ENCODE measurements at regions not wholly inside any gene's neighbourhood (a gene's known extent, or its start where the extent isn't known, plus 50 kb on each side); places are given as distances from the start of the nearest gene placed in this dataset.

- Histone ChIP-seq H3K4me2 (no peak overlapping the region), H2AFZ (ENCODE audit: low read depth) (no peak overlapping the region), H3K27ac (no peak overlapping the region), H3K79me2 (ENCODE audit: insufficient read depth, low read depth) (no peaks in the 10 kb centered on the region), H4K20me1 (ENCODE audit: insufficient read depth) (no peaks in the 10 kb centered on the region), H3K9ac (no peak overlapping the region), H3K4me3 (IDR thresholded peaks at IDR 0.05; ENCODE audit: insufficient read depth, low read depth, low read length) (no peak overlapping the region), H3K4me1 (ENCODE audit: low read depth, poor library complexity, severe bottlenecking) (no peaks in the 10 kb centered on the region), H3K36me3 (ENCODE audit: insufficient read depth) (no peaks in the 10 kb centered on the region), H3K27me3 (ENCODE audit: insufficient read depth, low read depth) (no peaks in the 10 kb centered on the region)
- TF ChIP-seq CTCF (conservative IDR thresholded peaks at IDR 0.05; ENCODE audit: low read depth, low read length), result no peak
Observed at GRCh38 chr11:109326781-109327180, 95.2 kb upstream of the C11orf87 start.

GRCh38 chr11:109329716-109330115 is 92.3 kb upstream of the C11orf87 start:
- Histone ChIP-seq H3K27me3 (ENCODE audit: insufficient read depth, low read depth) (no peaks in the 10 kb centered on the region), H3K4me1 (ENCODE audit: low read depth, poor library complexity, severe bottlenecking) (no peaks in the 10 kb centered on the region), H3K4me3 (IDR thresholded peaks at IDR 0.05; ENCODE audit: insufficient read depth, low read depth, low read length) (no peak overlapping the region), H3K9ac (no peak overlapping the region), H3K36me3 (ENCODE audit: insufficient read depth) (no peaks in the 10 kb centered on the region), H3K79me2 (ENCODE audit: insufficient read depth, low read depth) (no peaks in the 10 kb centered on the region), H3K4me2 (no peak overlapping the region), H2AFZ (ENCODE audit: low read depth) (no peak overlapping the region), H3K27ac (no peak overlapping the region), H4K20me1 (ENCODE audit: insufficient read depth) (no peaks in the 10 kb centered on the region)
- no peak for TF ChIP-seq CTCF (conservative IDR thresholded peaks at IDR 0.05; ENCODE audit: low read depth, low read length)

GRCh38 chr11:109338131-109338530 is 83.9 kb upstream of the C11orf87 start:
- no peak overlapping the region for H3K27ac ChIP-seq
- H3K27me3 ChIP-seq (ENCODE audit: insufficient read depth, low read depth), result no peaks in the 10 kb centered on the region
- H2AFZ ChIP-seq (ENCODE audit: low read depth), result no peak overlapping the region
- no peaks in the 10 kb centered on the region for H3K4me1 ChIP-seq (ENCODE audit: low read depth, poor library complexity, severe bottlenecking)
- no peaks in the 10 kb centered on the region for H3K79me2 ChIP-seq (ENCODE audit: insufficient read depth, low read depth)
- no peak overlapping the region for H3K4me3 ChIP-seq (IDR thresholded peaks at IDR 0.05; ENCODE audit: insufficient read depth, low read depth, low read length)
- no peaks in the 10 kb centered on the region for H3K36me3 ChIP-seq (ENCODE audit: insufficient read depth)
- no peaks in the 10 kb centered on the region for H4K20me1 ChIP-seq (ENCODE audit: insufficient read depth)
- no peak overlapping the region for H3K9ac ChIP-seq
- no peak overlapping the region for H3K4me2 ChIP-seq
- no peak for TF ChIP-seq CTCF (conservative IDR thresholded peaks at IDR 0.05; ENCODE audit: low read depth, low read length)

GRCh38 chr11:109342261-109342660 is 79.7 kb upstream of the C11orf87 start:
- TF ChIP-seq CTCF (conservative IDR thresholded peaks at IDR 0.05; ENCODE audit: low read depth, low read length), result no peak
- Histone ChIP-seq H3K9ac (no peak overlapping the region), H4K20me1 (ENCODE audit: insufficient read depth) (no peaks in the 10 kb centered on the region), H2AFZ (ENCODE audit: low read depth) (no peak overlapping the region), H3K79me2 (ENCODE audit: insufficient read depth, low read depth) (no peaks in the 10 kb centered on the region), H3K4me2 (no peak overlapping the region), H3K4me3 (IDR thresholded peaks at IDR 0.05; ENCODE audit: insufficient read depth, low read depth, low read length) (no peak overlapping the region), H3K4me1 (ENCODE audit: low read depth, poor library complexity, severe bottlenecking) (no peaks in the 10 kb centered on the region), H3K27me3 (ENCODE audit: insufficient read depth, low read depth) (no peaks in the 10 kb centered on the region), H3K27ac (no peak overlapping the region), H3K36me3 (ENCODE audit: insufficient read depth) (no peaks in the 10 kb centered on the region)

GRCh38 chr11:109343242-109343641 is 78.7 kb upstream of the C11orf87 start:
- no peaks in the 10 kb centered on the region for H3K36me3 ChIP-seq (ENCODE audit: insufficient read depth)
- no peak overlapping the region for H3K4me3 ChIP-seq (IDR thresholded peaks at IDR 0.05; ENCODE audit: insufficient read depth, low read depth, low read length)
- H4K20me1 ChIP-seq (ENCODE audit: insufficient read depth), result no peaks in the 10 kb centered on the region

More at GRCh38 chr11:109343242-109343641, 78.7 kb upstream of the C11orf87 start:
- no peaks in the 10 kb centered on the region for H3K79me2 ChIP-seq (ENCODE audit: insufficient read depth, low read depth)
- H3K27me3 ChIP-seq (ENCODE audit: insufficient read depth, low read depth), result no peaks in the 10 kb centered on the region
- TF ChIP-seq CTCF (conservative IDR thresholded peaks at IDR 0.05; ENCODE audit: low read depth, low read length), result no peak
- H3K4me1 ChIP-seq (ENCODE audit: low read depth, poor library complexity, severe bottlenecking), result no peaks in the 10 kb centered on the region
- H3K27ac ChIP-seq, result no peak overlapping the region
- H3K9ac ChIP-seq, result no peak overlapping the region
- no peak overlapping the region for H2AFZ ChIP-seq (ENCODE audit: low read depth)
- H3K4me2 ChIP-seq, result no peak overlapping the region
